Cardiac muscle cell (in vitro differentiated cells and primary cell): ENCODE measurements at regions not wholly inside any gene's neighbourhood (a gene's known extent, or its start where the extent isn't known, plus 50 kb on each side); places are given as distances from the start of the nearest gene placed in this dataset.

ENCODE experiments used
- DNase-seq, 2 donors: peaks; one replicate each; pipeline versions ENCODE4 v3.0.0 to v3.0.0-alpha.2; 2010 to 2017; ENCODE audit warnings: low read depth in 1 of 2, low spot score in 1 of 2
- H3K27ac ChIP-seq: fragments of 200-600 bp; sonication (generic); 2 replicates; pipeline ENCODE4 v1.5.1; 2016
- H3K27me3 ChIP-seq: fragments of 200-600 bp; sonication (generic); 2 replicates; pipeline ENCODE4 v1.6.0; 2016; ENCODE audit warnings: control low read depth
- H3K36me3 ChIP-seq: fragments of 200-600 bp; sonication (generic); 2 replicates; pipeline ENCODE4 v1.5.1; 2016; ENCODE audit warnings: control low read depth
- H3K4me1 ChIP-seq: fragments of 200-600 bp; sonication (generic); 2 replicates; pipeline ENCODE4 v1.8.1; 2017; ENCODE audit warnings: low read depth, mild to moderate bottlenecking, mixed run types
- H3K4me3 ChIP-seq: fragments of 200-600 bp; sonication (generic); 2 replicates; pipeline ENCODE4 v1.5.1; 2016; ENCODE audit warnings: mild to moderate bottlenecking
- H3K9me3 ChIP-seq: fragments of 200-600 bp; sonication (generic); 2 replicates; pipeline ENCODE4 v1.5.1; 2017; ENCODE audit warnings: low read depth, mild to moderate bottlenecking, control low read depth
- TF ChIP-seq, protein P1 (sequence below): IDR thresholded peaks from 2 replicates; pipeline ENCODE4 v1.5.1; 2012; ENCODE audit warnings: low read depth, mild to moderate bottlenecking, low read length

DNA sequence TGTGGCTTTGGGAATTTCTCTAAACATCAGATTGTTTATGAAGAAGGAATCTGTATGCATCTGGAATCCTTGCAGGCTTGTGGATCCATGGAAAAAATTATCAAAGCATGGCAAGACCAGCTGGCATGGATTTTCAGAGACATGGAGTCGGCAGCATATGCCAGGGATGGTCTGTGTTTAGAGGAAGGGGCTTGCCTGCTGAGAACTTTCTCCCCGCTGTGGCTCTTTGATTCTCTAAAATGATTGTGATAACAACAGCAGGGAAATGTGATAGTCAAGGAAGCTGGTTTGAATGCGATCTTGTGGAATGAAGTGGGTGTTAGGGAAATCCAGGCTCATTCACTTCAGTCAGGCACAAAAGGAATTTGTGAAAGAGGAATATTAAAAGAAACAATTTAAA lies 245.7 kb upstream of the THRB start:
- H3K4me1 ChIP-seq: peaks cover 10% of the 10 kb centered on the region
- H3K4me3 ChIP-seq: no peak overlapping the region
- H3K36me3 ChIP-seq: no peaks in the 10 kb centered on the region
- peak in 1 of 2 donors; percentile 39 for DNase-seq
- TF ChIP-seq, protein P1, sequence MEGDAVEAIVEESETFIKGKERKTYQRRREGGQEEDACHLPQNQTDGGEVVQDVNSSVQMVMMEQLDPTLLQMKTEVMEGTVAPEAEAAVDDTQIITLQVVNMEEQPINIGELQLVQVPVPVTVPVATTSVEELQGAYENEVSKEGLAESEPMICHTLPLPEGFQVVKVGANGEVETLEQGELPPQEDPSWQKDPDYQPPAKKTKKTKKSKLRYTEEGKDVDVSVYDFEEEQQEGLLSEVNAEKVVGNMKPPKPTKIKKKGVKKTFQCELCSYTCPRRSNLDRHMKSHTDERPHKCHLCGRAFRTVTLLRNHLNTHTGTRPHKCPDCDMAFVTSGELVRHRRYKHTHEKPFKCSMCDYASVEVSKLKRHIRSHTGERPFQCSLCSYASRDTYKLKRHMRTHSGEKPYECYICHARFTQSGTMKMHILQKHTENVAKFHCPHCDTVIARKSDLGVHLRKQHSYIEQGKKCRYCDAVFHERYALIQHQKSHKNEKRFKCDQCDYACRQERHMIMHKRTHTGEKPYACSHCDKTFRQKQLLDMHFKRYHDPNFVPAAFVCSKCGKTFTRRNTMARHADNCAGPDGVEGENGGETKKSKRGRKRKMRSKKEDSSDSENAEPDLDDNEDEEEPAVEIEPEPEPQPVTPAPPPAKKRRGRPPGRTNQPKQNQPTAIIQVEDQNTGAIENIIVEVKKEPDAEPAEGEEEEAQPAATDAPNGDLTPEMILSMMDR: no peak
- H3K9me3 ChIP-seq: no peaks in the 10 kb centered on the region
- H3K27me3 ChIP-seq: no peaks in the 10 kb centered on the region
- no peak overlapping the region for H3K27ac ChIP-seq

DNA sequence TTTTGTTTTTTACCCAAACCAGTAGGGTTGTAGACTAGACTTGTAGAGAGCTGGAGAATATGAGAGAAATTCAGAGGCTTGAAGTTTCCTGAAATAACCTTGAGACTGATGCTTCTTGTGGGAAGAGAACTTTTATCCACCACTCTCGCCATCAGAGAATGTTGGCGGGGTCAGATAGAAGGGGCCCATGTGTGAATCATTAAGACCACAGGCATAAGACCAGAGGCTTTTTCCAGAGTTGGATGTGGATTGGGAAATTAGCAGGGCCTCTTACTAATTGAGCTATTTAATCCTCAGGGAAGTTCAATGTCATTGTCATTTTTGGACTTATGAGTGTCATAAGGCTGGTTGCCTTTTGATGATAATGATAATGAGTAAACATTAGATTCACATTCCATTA lies 246.9 kb upstream of the THRB start:
- Histone ChIP-seq H3K9me3 (no peaks in the 10 kb centered on the region), H3K4me3 (no peak overlapping the region), H3K27ac (no peak overlapping the region), H3K36me3 (no peaks in the 10 kb centered on the region), H3K4me1 (peaks cover 10% of the 10 kb centered on the region), H3K27me3 (no peaks in the 10 kb centered on the region)
- TF ChIP-seq, protein P1: no peak
- DNase-seq: no peak

DNA sequence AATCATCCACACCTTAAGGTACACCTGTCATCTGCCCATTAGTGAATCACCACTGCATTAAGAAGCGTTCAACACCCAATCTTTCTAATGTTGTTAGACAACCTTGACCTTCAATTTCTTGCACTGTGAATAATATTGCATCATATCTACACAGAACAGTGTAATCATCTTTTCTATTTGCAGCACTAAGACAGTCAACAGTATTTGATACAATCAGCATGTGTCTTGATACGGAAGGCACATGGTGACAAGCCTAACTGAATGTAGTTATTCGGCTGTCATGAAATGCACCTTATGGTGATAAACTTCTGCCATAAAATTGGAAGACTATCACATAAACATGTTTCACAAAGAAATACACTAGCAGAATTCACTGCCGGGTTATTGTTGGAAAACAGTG lies 253.9 kb upstream of the THRB start:
- DNase-seq: no peak
- no peaks in the 10 kb centered on the region for H3K9me3 ChIP-seq
- H3K4me1 ChIP-seq: no peaks in the 10 kb centered on the region
- TF ChIP-seq, protein P1: no peak
- no peaks in the 10 kb centered on the region for H3K27me3 ChIP-seq
- H3K27ac ChIP-seq: no peak overlapping the region
- H3K4me3 ChIP-seq: no peak overlapping the region
- H3K36me3 ChIP-seq: no peaks in the 10 kb centered on the region

DNA sequence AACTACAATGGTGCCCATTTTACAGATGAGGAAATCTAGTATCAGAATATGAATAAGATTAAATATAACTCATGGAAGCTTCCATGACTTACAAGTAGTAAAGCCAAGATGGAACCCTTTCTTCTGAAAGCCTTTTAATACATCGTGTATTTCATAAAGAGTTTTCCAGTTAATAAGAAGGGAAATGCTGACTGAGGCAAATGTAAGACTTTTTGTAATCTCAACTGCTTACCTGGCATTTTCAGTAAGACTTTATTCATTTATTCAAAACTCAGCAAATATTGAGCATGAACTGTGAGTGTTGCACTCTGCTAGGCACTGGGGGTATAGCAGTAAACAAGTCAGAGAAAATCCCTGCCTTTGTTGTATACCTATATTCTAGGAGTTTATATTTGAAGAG lies 256.4 kb upstream of the THRB start:
- TF ChIP-seq, protein P1: no peak
- Histone ChIP-seq H3K9me3 (no peaks in the 10 kb centered on the region), H3K4me3 (no peak overlapping the region), H3K27ac (no peak overlapping the region), H3K36me3 (no peaks in the 10 kb centered on the region), H3K27me3 (no peaks in the 10 kb centered on the region), H3K4me1 (peaks cover 5% of the 10 kb centered on the region)
- no peak for DNase-seq

DNA sequence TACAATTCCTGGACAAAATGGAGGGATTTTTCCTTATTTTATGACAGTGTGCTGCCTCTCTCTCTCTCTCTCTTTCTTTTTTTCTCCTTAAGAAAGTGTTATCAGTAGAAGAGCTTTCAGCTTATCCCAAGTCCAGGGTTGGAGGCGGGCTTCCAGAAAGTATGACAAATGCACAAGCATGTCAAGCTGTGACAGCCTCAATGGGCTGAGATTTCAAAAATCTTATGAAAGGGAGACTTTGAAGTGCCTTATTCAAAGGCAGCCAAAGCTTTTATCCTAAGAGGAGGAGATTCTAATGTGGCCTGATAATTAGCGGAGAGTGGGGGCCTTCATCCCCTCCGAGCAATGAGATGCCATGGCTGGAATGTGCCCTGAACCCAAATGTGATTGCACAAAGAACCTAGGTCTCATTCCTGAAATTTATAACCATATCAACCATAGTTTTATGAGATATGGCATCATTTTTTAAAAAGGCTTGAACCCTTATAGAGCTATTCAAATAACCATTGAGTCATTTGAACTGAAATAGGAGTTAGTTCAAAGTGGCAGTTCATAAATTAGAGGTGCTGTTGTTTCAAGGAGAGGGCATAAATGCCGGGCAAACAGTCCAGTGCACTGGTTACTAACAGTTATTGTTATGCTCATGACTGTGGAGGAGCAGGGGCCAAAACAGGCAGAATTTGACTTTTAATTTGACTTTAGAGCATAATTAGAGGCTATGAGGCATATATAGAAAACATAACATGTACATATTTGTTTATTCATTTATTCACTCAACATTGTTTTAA lies 261.6 kb upstream of the THRB start:
- H3K27ac ChIP-seq: no peak overlapping the region
- no peaks in the 10 kb centered on the region for H3K36me3 ChIP-seq
- H3K9me3 ChIP-seq: no peaks in the 10 kb centered on the region
- peaks cover 14% of the 10 kb centered on the region for H3K4me1 ChIP-seq
- TF ChIP-seq, protein P1: no peak
- peak in 1 of 2 donors; percentile 14 for DNase-seq
- no peak overlapping the region for H3K4me3 ChIP-seq
- no peaks in the 10 kb centered on the region for H3K27me3 ChIP-seq

DNA sequence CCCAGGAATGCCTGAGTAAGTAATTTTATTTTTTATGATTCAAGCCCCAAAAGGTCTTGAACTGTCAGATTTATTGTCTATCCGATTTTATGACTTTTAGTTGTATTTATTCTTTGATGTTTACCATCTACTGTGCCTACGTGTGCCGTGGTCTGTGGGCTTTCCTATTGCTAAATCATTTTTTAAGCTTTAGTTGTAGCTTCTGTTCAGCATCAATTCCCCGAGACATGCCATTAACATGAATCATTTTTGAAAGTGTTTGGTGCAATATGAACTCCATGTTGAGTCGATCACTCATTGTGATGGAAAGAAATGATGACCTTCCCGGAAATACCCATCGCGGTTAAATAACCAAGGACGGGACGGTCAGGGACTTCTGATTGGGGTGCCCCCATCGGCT lies 268.7 kb upstream of the THRB start:
- TF ChIP-seq, protein P1: no peak
- Histone ChIP-seq H3K4me3 (no peak overlapping the region), H3K9me3 (no peaks in the 10 kb centered on the region), H3K27me3 (no peaks in the 10 kb centered on the region), H3K27ac (no peak overlapping the region), H3K4me1 (no peaks in the 10 kb centered on the region), H3K36me3 (no peaks in the 10 kb centered on the region)
- DNase-seq: no peak
